ENCODE measurements at regions not wholly inside any gene's neighbourhood (a gene's known extent, or its start where the extent isn't known, plus 50 kb on each side); places are given as distances from the start of the nearest gene placed in this dataset.

GRCh38 chr16:82236415-82236814 is 66.4 kb upstream of the MPHOSPH6 start:
- no peak for TF ChIP-seq CTCF (IDR thresholded peaks at IDR 0.05; ENCODE audit: extremely low read depth, insufficient read depth, missing control alignments)
- in situ Hi-C loops (cut with MboI; ENCODE audit: low pct_unique_long_range_greater_than_20kb, low sequenced_read_pairs, unreplicated experiment): no loop called here
- DNase-seq (ENCODE audit: low spot score): no peak

GRCh38 chr16:82232806-82233205 is 62.8 kb upstream of the MPHOSPH6 start:
- no peak for TF ChIP-seq CTCF (IDR thresholded peaks at IDR 0.05; ENCODE audit: extremely low read depth, insufficient read depth, missing control alignments)
- DNase-seq (ENCODE audit: low spot score): no peak
- in situ Hi-C loops (cut with MboI; ENCODE audit: low pct_unique_long_range_greater_than_20kb, low sequenced_read_pairs, unreplicated experiment): no loop called here

GRCh38 chr16:82231008-82231787 is 61.2 kb upstream of the MPHOSPH6 start:
- TF ChIP-seq CTCF (IDR thresholded peaks at IDR 0.05; ENCODE audit: extremely low read depth, insufficient read depth, missing control alignments): no peak
- in situ Hi-C loops (cut with MboI; ENCODE audit: low pct_unique_long_range_greater_than_20kb, low sequenced_read_pairs, unreplicated experiment): no loop called here
- DNase-seq (ENCODE audit: low spot score): no peak

GRCh38 chr16:82229800-82230619 is 60.0 kb upstream of the MPHOSPH6 start:
- peak; percentile 84 for TF ChIP-seq CTCF (IDR thresholded peaks at IDR 0.05; ENCODE audit: extremely low read depth, insufficient read depth, missing control alignments)
- peak; percentile 52 for DNase-seq (ENCODE audit: low spot score)
- in situ Hi-C loops (cut with MboI; ENCODE audit: low pct_unique_long_range_greater_than_20kb, low sequenced_read_pairs, unreplicated experiment): no loop called here

- TF ChIP-seq CTCF (IDR thresholded peaks at IDR 0.05; ENCODE audit: extremely low read depth, insufficient read depth, missing control alignments): no peak
- no peak for DNase-seq (ENCODE audit: low spot score)
- in situ Hi-C loops (cut with MboI; ENCODE audit: low pct_unique_long_range_greater_than_20kb, low sequenced_read_pairs, unreplicated experiment): no loop called here
Observed at GRCh38 chr16:82226327-82226726, 56.3 kb upstream of the MPHOSPH6 start.

GRCh38 chr16:82224821-82225220 is 54.8 kb upstream of the MPHOSPH6 start:
- in situ Hi-C loops (cut with MboI; ENCODE audit: low pct_unique_long_range_greater_than_20kb, low sequenced_read_pairs, unreplicated experiment): no loop called here
- DNase-seq (ENCODE audit: low spot score): no peak
- no peak for TF ChIP-seq CTCF (IDR thresholded peaks at IDR 0.05; ENCODE audit: extremely low read depth, insufficient read depth, missing control alignments)
